H9 (cell line): ENCODE measurements at regions not wholly inside any gene's neighbourhood (a gene's known extent, or its start where the extent isn't known, plus 50 kb on each side); places are given as distances from the start of the nearest gene placed in this dataset.

Experiments
- DNase-seq: peaks from one replicate; pipeline ENCODE4 v3.0.0-alpha.2; 2017
- H2AFZ ChIP-seq: one replicate; pipeline ENCODE4 v1.6.1; 2013; ENCODE audit warnings: mild to moderate bottlenecking, low read length, control low read depth, moderate library complexity
- H2AK5ac ChIP-seq: 2 replicates; pipeline ENCODE4 v1.6.1; 2013; ENCODE audit warnings: low read length, control low read depth, mixed read lengths; ENCODE audit not compliant: insufficient read length
- H2BK120ac ChIP-seq: one replicate; pipeline ENCODE4 v1.6.1; 2013; ENCODE audit warnings: low read depth, mild to moderate bottlenecking, low read length, control low read depth, inconsistent platforms; ENCODE audit not compliant: poor library complexity, severe bottlenecking
- H2BK12ac ChIP-seq: 2 replicates; pipeline ENCODE4 v1.6.1; 2013; ENCODE audit warnings: low read length, control low read depth, mixed read lengths, low read depth; ENCODE audit not compliant: insufficient read length
- H2BK15ac ChIP-seq: 2 replicates; pipeline ENCODE4 v1.6.1; 2013; ENCODE audit warnings: low read depth, low read length, control low read depth
- H2BK20ac ChIP-seq: one replicate; pipeline ENCODE4 v1.6.1; 2013; ENCODE audit warnings: low read depth, mild to moderate bottlenecking, low read length, control low read depth, inconsistent platforms; ENCODE audit not compliant: poor library complexity, severe bottlenecking
- H2BK5ac ChIP-seq: 2 replicates; pipeline ENCODE4 v1.6.1; 2013; ENCODE audit warnings: low read length, control low read depth, mixed read lengths; ENCODE audit not compliant: insufficient read length
- H3K14ac ChIP-seq: 2 replicates; pipeline ENCODE4 v1.6.1; 2013; ENCODE audit warnings: low read length, control low read depth; ENCODE audit not compliant: insufficient read depth
- H3K18ac ChIP-seq: 2 replicates; pipeline ENCODE4 v1.6.1; 2013; ENCODE audit warnings: low read depth, mild to moderate bottlenecking, mixed read lengths, low read length, control low read depth; ENCODE audit not compliant: insufficient read length
- H3K23ac ChIP-seq: 2 replicates; pipeline ENCODE4 v1.6.1; 2013; ENCODE audit warnings: low read length, control low read depth, mixed read lengths, low read depth; ENCODE audit not compliant: insufficient read length
- H3K23me2 ChIP-seq: 2 replicates; pipeline ENCODE4 v1.6.1; 2013; ENCODE audit warnings: low read depth, mild to moderate bottlenecking, mixed read lengths, low read length, control low read depth; ENCODE audit not compliant: insufficient read length, poor library complexity, severe bottlenecking
- H3K27ac ChIP-seq: 2 replicates; pipeline ENCODE4 v1.5.1; 2013; ENCODE audit warnings: low read length, control low read depth, mixed read lengths, low read depth; ENCODE audit not compliant: insufficient read length
- H3K27me3 ChIP-seq: 2 replicates; pipeline ENCODE4 v1.6.1; 2013; ENCODE audit warnings: low read length, control low read depth, inconsistent platforms; ENCODE audit not compliant: insufficient read depth
- H3K4ac ChIP-seq: 2 replicates; pipeline ENCODE4 v1.6.1; 2013; ENCODE audit warnings: low read depth, mild to moderate bottlenecking, control low read depth, inconsistent platforms, low read length, moderate library complexity
- H3K4me1 ChIP-seq: 2 replicates; pipeline ENCODE4 v1.6.1; 2013; ENCODE audit warnings: low read length, control low read depth, inconsistent platforms; ENCODE audit not compliant: insufficient read depth
- H3K4me2 ChIP-seq: 2 replicates; pipeline ENCODE4 v1.6.1; 2013; ENCODE audit warnings: low read length, control low read depth, mixed read lengths; ENCODE audit not compliant: insufficient read length, insufficient read depth
- H3K56ac ChIP-seq: 2 replicates; pipeline ENCODE4 v1.6.1; 2013; ENCODE audit warnings: low read depth, mild to moderate bottlenecking, mixed read lengths, low read length, control low read depth; ENCODE audit not compliant: insufficient read length
- H3K79me1 ChIP-seq: 2 replicates; pipeline ENCODE4 v1.6.1; 2013; ENCODE audit warnings: low read depth, mild to moderate bottlenecking, moderate library complexity, low read length, control low read depth, inconsistent platforms; ENCODE audit not compliant: insufficient read depth, poor library complexity, severe bottlenecking
- H3K79me2 ChIP-seq: 2 replicates; pipeline ENCODE4 v1.6.1; 2013; ENCODE audit warnings: low read length, control low read depth, inconsistent platforms; ENCODE audit not compliant: insufficient read depth
- H3K9ac ChIP-seq: 2 replicates; pipeline ENCODE4 v1.6.1; 2013; ENCODE audit warnings: low read length, control low read depth, mixed read lengths; ENCODE audit not compliant: insufficient read length; ENCODE audit errors: extremely low read depth
- H3K9me3 ChIP-seq: one replicate; pipeline ENCODE4 v1.6.1; 2013; ENCODE audit warnings: low read depth, low read length, inconsistent platforms; ENCODE audit not compliant: control insufficient read depth
- H3T11ph ChIP-seq: one replicate; pipeline ENCODE4 v1.6.1; 2013; ENCODE audit warnings: mild to moderate bottlenecking, low read length, control low read depth, inconsistent platforms
- H4K20me1 ChIP-seq: one replicate; pipeline ENCODE4 v1.6.1; 2013; ENCODE audit not compliant: control insufficient read depth, insufficient read length, insufficient read depth
- H4K5ac ChIP-seq: 2 replicates; pipeline ENCODE4 v1.6.1; 2013; ENCODE audit warnings: low read depth, mild to moderate bottlenecking, mixed read lengths, low read length, control low read depth; ENCODE audit not compliant: insufficient read length
- H4K8ac ChIP-seq: replicated peaks from 2 replicates; pipeline ENCODE4 v1.6.1; 2013; ENCODE audit warnings: low read length, control low read depth, mixed read lengths, low read depth; ENCODE audit not compliant: insufficient read length
- H4K91ac ChIP-seq: 2 replicates; pipeline ENCODE4 v1.6.1; 2013; ENCODE audit warnings: low read depth, mild to moderate bottlenecking, moderate library complexity, mixed read lengths, low read length, control low read depth; ENCODE audit not compliant: insufficient read length
- H3K27ac Mint-ChIP-seq, 3 experiments: 2 replicates in 2 of 3; 3 replicates in 1 of 3; pipeline ENCODE4 v1.8.0; 2020 to 2021; ENCODE audit warnings: mixed read lengths in 3 of 3, mild to moderate bottlenecking in 1 of 3, moderate library complexity in 1 of 3
- H3K27me3 Mint-ChIP-seq: 2 replicates; pipeline ENCODE4 v1.8.0; 2021; ENCODE audit warnings: low read depth, mild to moderate bottlenecking, moderate library complexity, mixed read lengths
- H3K36me3 Mint-ChIP-seq, 3 experiments: 2 replicates in 2 of 3; 3 replicates in 1 of 3; pipeline ENCODE4 v1.8.0; 2020 to 2021; ENCODE audit warnings: low read depth in 3 of 3, mixed read lengths in 3 of 3; ENCODE audit not compliant: insufficient read depth in 1 of 3
- H3K4me1 Mint-ChIP-seq, 2 experiments: 2 replicates each; pipeline ENCODE4 v1.8.0; 2020; ENCODE audit warnings: mixed read lengths in 2 of 2
- H3K4me3 Mint-ChIP-seq, 2 experiments: 2 replicates in 1 of 2; 3 replicates in 1 of 2; pipeline ENCODE4 v1.8.0; 2020 to 2021; ENCODE audit warnings: mild to moderate bottlenecking in 2 of 2, mixed read lengths in 2 of 2, moderate library complexity in 1 of 2
- H3K9me3 Mint-ChIP-seq, 2 experiments: 2 replicates in 1 of 2; 3 replicates in 1 of 2; pipeline ENCODE4 v1.8.0; 2020; ENCODE audit warnings: mild to moderate bottlenecking in 2 of 2, mixed read lengths in 2 of 2, moderate library complexity in 1 of 2
- WGBS: extraction: QIAGEN DNeasy Blood & Tissue Kit; methylation state at CpG from one replicate; pipeline ENCODE4 v1.1.7; 2013; ENCODE audit warnings: missing lambda C conversion rate, low lambda C conversion rate, mixed read lengths; ENCODE audit not compliant: insufficient read length; ENCODE audit errors: extremely low coverage; 5-methylcytosine and 5-hydroxymethylcytosine counted together
- TF ChIP-seq, protein P1 (sequence below): fragments of 200-600 bp; sonication (generic); conservative IDR thresholded peaks from 3 replicates; pipeline ENCODE4 v1.8.0; 2021; ENCODE audit warnings: antibody characterized with exemption, mild to moderate bottlenecking

DNA sequence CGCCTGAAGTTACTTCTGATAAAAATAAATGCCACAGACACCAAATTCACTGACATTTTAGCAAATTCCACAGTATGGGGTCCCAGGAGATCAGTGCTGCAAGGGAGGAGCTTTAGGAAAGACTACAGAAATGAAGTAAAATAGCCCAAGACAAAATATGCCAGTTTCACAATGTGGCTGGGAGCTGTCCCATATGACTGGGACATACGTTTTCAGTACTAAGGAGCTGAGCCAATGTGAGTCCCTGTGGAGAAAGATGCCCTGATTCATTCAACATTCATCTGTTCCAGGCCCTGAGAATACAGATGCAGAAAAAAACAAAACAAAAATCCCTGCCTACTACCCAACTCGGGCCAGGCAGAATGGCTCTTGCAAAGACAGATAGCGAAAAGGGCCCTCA is 63.4 kb upstream of the FAM174B start:
- H4K5ac ChIP-seq, result no peak overlapping the region
- peaks cover 6% of the 10 kb centered on the region for H3K27me3 Mint-ChIP-seq
- no peak for DNase-seq
- H3K4me2 ChIP-seq, result no peak overlapping the region
- peaks cover 7 to 10% of the 10 kb centered on the region in 2 experiments; a peak in 3 of 5 replicates for H3K9me3 Mint-ChIP-seq
- peaks cover 10% of the 10 kb centered on the region in 2 experiments for H3K4me1 Mint-ChIP-seq
- H3K27me3 ChIP-seq, result no peaks in the 10 kb centered on the region; the same call in 1 of the 2 replicates
- no peak overlapping the region for H3K23ac ChIP-seq
- no peak overlapping the region for H2AFZ ChIP-seq
- no peak overlapping the region for H3K4me3 Mint-ChIP-seq
- no peaks in the 10 kb centered on the region for H3K9me3 ChIP-seq
- H2BK120ac ChIP-seq, result no peak overlapping the region
- no peaks in the 10 kb centered on the region for H3K79me2 ChIP-seq
- H4K20me1 ChIP-seq, result no peaks in the 10 kb centered on the region
- no peak overlapping the region for H3K4ac ChIP-seq
- H3K79me1 ChIP-seq, result no peaks in the 10 kb centered on the region
- H2AK5ac ChIP-seq, result no peak overlapping the region
- peaks cover 7% of the 10 kb centered on the region for H3K23me2 ChIP-seq
- no peak overlapping the region for H2BK20ac ChIP-seq
- H3K36me3 Mint-ChIP-seq, result peaks cover 2 to 14% (median 11%) of the 10 kb centered on the region in 3 experiments; a peak in 4 of 7 replicates
- H2BK5ac ChIP-seq, result no peak overlapping the region
- no peak overlapping the region for H4K8ac ChIP-seq
- TF ChIP-seq, protein P1, sequence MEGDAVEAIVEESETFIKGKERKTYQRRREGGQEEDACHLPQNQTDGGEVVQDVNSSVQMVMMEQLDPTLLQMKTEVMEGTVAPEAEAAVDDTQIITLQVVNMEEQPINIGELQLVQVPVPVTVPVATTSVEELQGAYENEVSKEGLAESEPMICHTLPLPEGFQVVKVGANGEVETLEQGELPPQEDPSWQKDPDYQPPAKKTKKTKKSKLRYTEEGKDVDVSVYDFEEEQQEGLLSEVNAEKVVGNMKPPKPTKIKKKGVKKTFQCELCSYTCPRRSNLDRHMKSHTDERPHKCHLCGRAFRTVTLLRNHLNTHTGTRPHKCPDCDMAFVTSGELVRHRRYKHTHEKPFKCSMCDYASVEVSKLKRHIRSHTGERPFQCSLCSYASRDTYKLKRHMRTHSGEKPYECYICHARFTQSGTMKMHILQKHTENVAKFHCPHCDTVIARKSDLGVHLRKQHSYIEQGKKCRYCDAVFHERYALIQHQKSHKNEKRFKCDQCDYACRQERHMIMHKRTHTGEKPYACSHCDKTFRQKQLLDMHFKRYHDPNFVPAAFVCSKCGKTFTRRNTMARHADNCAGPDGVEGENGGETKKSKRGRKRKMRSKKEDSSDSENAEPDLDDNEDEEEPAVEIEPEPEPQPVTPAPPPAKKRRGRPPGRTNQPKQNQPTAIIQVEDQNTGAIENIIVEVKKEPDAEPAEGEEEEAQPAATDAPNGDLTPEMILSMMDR, result no peak
- H3K27ac Mint-ChIP-seq, result no peak overlapping the region
- no peak overlapping the region for H4K91ac ChIP-seq
- H3K27ac ChIP-seq, result no peak overlapping the region
- H3K56ac ChIP-seq, result no peak overlapping the region
- no peaks in the 10 kb centered on the region; the same call in 1 of the 2 replicates for H3K4me1 ChIP-seq
- no peak overlapping the region for H2BK15ac ChIP-seq
- no CpG with 5 or more reads among the region's 4 CpGs for WGBS
- H3K14ac ChIP-seq, result no peak overlapping the region
- H3T11ph ChIP-seq, result no peak overlapping the region
- no peak overlapping the region for H3K18ac ChIP-seq
- H2BK12ac ChIP-seq, result no peak overlapping the region
- no peak overlapping the region for H3K9ac ChIP-seq
